GM23338 (cell line): ENCODE measurements at regions not wholly inside any gene's neighbourhood (a gene's known extent, or its start where the extent isn't known, plus 50 kb on each side); places are given as distances from the start of the nearest gene placed in this dataset.

ENCODE experiments used
- ATAC-seq: fragments of 200-7000 bp; cut with Tn5 transposase; 3 replicates; pipeline ENCODE4 v1.9.1; 2020
- DNase-seq: peaks from one replicate; pipeline ENCODE4 v3.0.0-alpha.2; 2015; ENCODE audit warnings: low spot score
- H2AFZ ChIP-seq: fragments of 200-600 bp; sonication (generic); 2 replicates; pipeline ENCODE4 v1.8.0; 2016; ENCODE audit warnings: antibody characterized with exemption, mild to moderate bottlenecking, moderate library complexity
- H3F3A ChIP-seq: fragments of 200-600 bp; sonication (generic); replicated peaks from 2 replicates; pipeline ENCODE4 v1.8.0; 2017; ENCODE audit warnings: antibody characterized with exemption, mixed run types, low read depth
- H3K27ac ChIP-seq: fragments of 200-600 bp; sonication (generic); 2 replicates; pipeline ENCODE4 v1.6.1; 2016; ENCODE audit warnings: low read depth
- H3K27me3 ChIP-seq: fragments of 200-600 bp; sonication (generic); 2 replicates; pipeline ENCODE4 v1.8.0; 2016; ENCODE audit warnings: mild to moderate bottlenecking, mixed run types, moderate library complexity; ENCODE audit not compliant: insufficient read depth
- H3K36me3 ChIP-seq: fragments of 200-600 bp; sonication (generic); 2 replicates; pipeline ENCODE4 v1.8.0; 2016; ENCODE audit warnings: mild to moderate bottlenecking; ENCODE audit not compliant: insufficient read depth
- H3K4me1 ChIP-seq: fragments of 200-600 bp; sonication (generic); 2 replicates; pipeline ENCODE4 v1.8.0; 2016; ENCODE audit warnings: mild to moderate bottlenecking, moderate library complexity; ENCODE audit not compliant: insufficient read depth
- H3K4me2 ChIP-seq: fragments of 200-600 bp; sonication (generic); 2 replicates; pipeline ENCODE4 v1.7.1; 2017; ENCODE audit warnings: mixed run types
- H3K4me3 ChIP-seq: fragments of 200-600 bp; sonication (generic); 2 replicates; pipeline ENCODE4 v1.6.1; 2016; ENCODE audit warnings: mixed run types
- H3K79me2 ChIP-seq: fragments of 200-600 bp; sonication (generic); replicated peaks from 2 replicates; pipeline ENCODE4 v1.8.0; 2017; ENCODE audit warnings: mild to moderate bottlenecking; ENCODE audit not compliant: insufficient read depth
- H3K9me2 ChIP-seq: fragments of 200-600 bp; sonication (generic); 2 replicates; pipeline ENCODE4 v1.8.0; 2017; ENCODE audit not compliant: insufficient read depth
- H4K20me1 ChIP-seq: fragments of 200-600 bp; sonication (generic); replicated peaks from 2 replicates; pipeline ENCODE4 v1.8.0; 2017; ENCODE audit warnings: mild to moderate bottlenecking; ENCODE audit not compliant: insufficient read depth
- H3K27ac Mint-ChIP-seq: 2 replicates; pipeline ENCODE4 v1.8.0; 2020; ENCODE audit warnings: inconsistent platforms, mild to moderate bottlenecking, moderate library complexity, mixed read lengths
- H3K27me3 Mint-ChIP-seq: 3 replicates; pipeline ENCODE4 v1.8.0; 2022; ENCODE audit warnings: low read depth, mild to moderate bottlenecking, moderate library complexity, mixed read lengths, inconsistent platforms; ENCODE audit not compliant: insufficient read depth, poor library complexity
- H3K36me3 Mint-ChIP-seq: 3 replicates; pipeline ENCODE4 v1.8.0; 2021; ENCODE audit warnings: low read depth, mild to moderate bottlenecking, inconsistent platforms, moderate library complexity, mixed read lengths
- H3K4me1 Mint-ChIP-seq: 3 replicates; pipeline ENCODE4 v1.8.0; 2020; ENCODE audit warnings: mild to moderate bottlenecking, inconsistent platforms, mixed read lengths
- H3K4me3 Mint-ChIP-seq: 3 replicates; pipeline ENCODE4 v1.8.0; 2021; ENCODE audit warnings: moderate library complexity, mild to moderate bottlenecking, inconsistent platforms, mixed read lengths
- H3K9me3 Mint-ChIP-seq: 3 replicates; pipeline ENCODE4 v1.8.0; 2020; ENCODE audit warnings: moderate library complexity, mild to moderate bottlenecking, inconsistent platforms, mixed read lengths
- CREB1 ChIP-seq: fragments of 250-450 bp; sonication (Bioruptor Pico); IDR thresholded peaks from 2 replicates; pipeline ENCODE4 v1.5.0; 2020; ENCODE audit warnings: low read depth, mild to moderate bottlenecking, moderate library complexity
- EZH2 ChIP-seq: fragments of 200-600 bp; sonication (generic); IDR thresholded peaks from one replicate; pipeline ENCODE4 v1.8.0; 2017; ENCODE audit warnings: antibody characterized with exemption, mild to moderate bottlenecking, low read depth; ENCODE audit not compliant: unreplicated experiment
- EZH2phosphoT487 ChIP-seq: fragments of 200-600 bp; sonication (generic); IDR thresholded peaks from one replicate; pipeline ENCODE4 v1.8.1; 2018; ENCODE audit warnings: antibody characterized with exemption; ENCODE audit not compliant: unreplicated experiment
- JUNB ChIP-seq: IDR thresholded peaks from one replicate; pipeline ENCODE4 v1.6.1; 2016; ENCODE audit warnings: antibody characterized with exemption; ENCODE audit not compliant: unreplicated experiment
- NANOG ChIP-seq: IDR thresholded peaks from 2 replicates; pipeline ENCODE4 v1.6.1; 2016; ENCODE audit warnings: antibody characterized with exemption, borderline replicate concordance
- POLR2AphosphoS5 ChIP-seq: IDR thresholded peaks from 2 replicates; pipeline ENCODE4 v1.6.1; 2016; ENCODE audit warnings: antibody characterized with exemption, low read depth
- STAT1 ChIP-seq: IDR thresholded peaks from one replicate; pipeline ENCODE4 v1.6.1; 2016; ENCODE audit warnings: antibody characterized with exemption; ENCODE audit not compliant: unreplicated experiment
- ZNF114 ChIP-seq: fragments of 250-450 bp; sonication (Bioruptor Pico); IDR thresholded peaks from 2 replicates; pipeline ENCODE4 v1.5.0; 2020; ENCODE audit warnings: mild to moderate bottlenecking, moderate library complexity
- ZNF331 ChIP-seq: fragments of 250-450 bp; sonication (Bioruptor Pico); IDR thresholded peaks from 2 replicates; pipeline ENCODE4 v1.5.0; 2020; ENCODE audit warnings: low read depth, mild to moderate bottlenecking, moderate library complexity
- TF ChIP-seq, protein P1 (sequence below): fragments of 250-450 bp; sonication (Bioruptor Pico); IDR thresholded peaks from 2 replicates; pipeline ENCODE4 v1.5.0; 2020; ENCODE audit warnings: mild to moderate bottlenecking, moderate library complexity
- TF ChIP-seq, protein P2 (sequence below): IDR thresholded peaks from one replicate; pipeline ENCODE4 v1.6.1; 2018; ENCODE audit warnings: antibody characterized with exemption; ENCODE audit not compliant: unreplicated experiment
- TF ChIP-seq, protein P3 (sequence below): IDR thresholded peaks from 2 replicates; pipeline ENCODE4 v1.6.1; 2016; ENCODE audit warnings: antibody characterized with exemption
- TF ChIP-seq, protein P4 (sequence below), 2 experiments: fragments of 200-600 bp in 1 of 2; sonication (generic) in 1 of 2; conservative IDR thresholded peaks; 2 replicates each; pipeline versions ENCODE4 v1.5.1 to v1.6.1; 2016 to 2017; ENCODE audit warnings: antibody characterized with exemption in 2 of 2, low read depth in 2 of 2, mild to moderate bottlenecking in 2 of 2, moderate library complexity in 1 of 2

DNA sequence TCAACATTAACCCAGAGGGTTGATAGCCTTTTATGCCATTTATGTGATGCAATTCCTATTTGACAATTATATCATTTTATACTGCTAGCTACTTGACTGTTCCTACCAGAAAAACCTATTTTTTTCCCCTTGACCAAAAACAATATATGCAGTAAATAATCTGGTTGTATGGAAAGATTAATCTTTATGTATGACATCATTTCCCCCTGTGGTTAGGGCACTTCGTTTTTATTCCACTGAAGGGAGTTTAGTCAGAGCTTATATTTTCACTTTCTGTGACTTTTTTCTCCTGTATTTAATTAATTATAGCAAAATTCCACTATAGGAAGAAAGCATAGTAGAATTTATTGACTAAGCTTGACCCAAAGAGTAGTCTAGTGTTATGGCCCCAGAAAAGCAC lies 107.6 kb downstream of the HAUS1 start:
- Mint-ChIP-seq H3K9me3 (no peaks in the 10 kb centered on the region), H3K4me3 (no peak overlapping the region), H3K36me3 (peaks cover 6% of the 10 kb centered on the region; the same call in 2 of the 3 replicates), H3K27me3 (no peaks in the 10 kb centered on the region), H3K27ac (no peak overlapping the region), H3K4me1 (peaks cover 5% of the 10 kb centered on the region)
- Histone ChIP-seq H3K79me2 (peaks cover 69% of the 10 kb centered on the region), H3K27ac (no peak overlapping the region), H3K4me2 (no peak overlapping the region), H3K36me3 (no peaks in the 10 kb centered on the region), H3K4me1 (no peaks in the 10 kb centered on the region), H3K9me2 (no peaks in the 10 kb centered on the region), H4K20me1 (no peaks in the 10 kb centered on the region; the same call in none of the 2 replicates), H3K4me3 (no peak overlapping the region), H3F3A (no peaks in the 10 kb centered on the region; the same call in 1 of the 2 replicates), H2AFZ (no peak overlapping the region), H3K27me3 (no peaks in the 10 kb centered on the region)
- DNase-seq = no peak
- ATAC-seq = no peak
- no peak for TF ChIP-seq EZH2
- no peak for TF ChIP-seq ZNF114
- TF ChIP-seq JUNB = no peak
- TF ChIP-seq STAT1 = no peak
- TF ChIP-seq CREB1 (CRISPR knock-in tag) = no peak
- TF ChIP-seq EZH2phosphoT487 = no peak
- TF ChIP-seq, protein P1, sequence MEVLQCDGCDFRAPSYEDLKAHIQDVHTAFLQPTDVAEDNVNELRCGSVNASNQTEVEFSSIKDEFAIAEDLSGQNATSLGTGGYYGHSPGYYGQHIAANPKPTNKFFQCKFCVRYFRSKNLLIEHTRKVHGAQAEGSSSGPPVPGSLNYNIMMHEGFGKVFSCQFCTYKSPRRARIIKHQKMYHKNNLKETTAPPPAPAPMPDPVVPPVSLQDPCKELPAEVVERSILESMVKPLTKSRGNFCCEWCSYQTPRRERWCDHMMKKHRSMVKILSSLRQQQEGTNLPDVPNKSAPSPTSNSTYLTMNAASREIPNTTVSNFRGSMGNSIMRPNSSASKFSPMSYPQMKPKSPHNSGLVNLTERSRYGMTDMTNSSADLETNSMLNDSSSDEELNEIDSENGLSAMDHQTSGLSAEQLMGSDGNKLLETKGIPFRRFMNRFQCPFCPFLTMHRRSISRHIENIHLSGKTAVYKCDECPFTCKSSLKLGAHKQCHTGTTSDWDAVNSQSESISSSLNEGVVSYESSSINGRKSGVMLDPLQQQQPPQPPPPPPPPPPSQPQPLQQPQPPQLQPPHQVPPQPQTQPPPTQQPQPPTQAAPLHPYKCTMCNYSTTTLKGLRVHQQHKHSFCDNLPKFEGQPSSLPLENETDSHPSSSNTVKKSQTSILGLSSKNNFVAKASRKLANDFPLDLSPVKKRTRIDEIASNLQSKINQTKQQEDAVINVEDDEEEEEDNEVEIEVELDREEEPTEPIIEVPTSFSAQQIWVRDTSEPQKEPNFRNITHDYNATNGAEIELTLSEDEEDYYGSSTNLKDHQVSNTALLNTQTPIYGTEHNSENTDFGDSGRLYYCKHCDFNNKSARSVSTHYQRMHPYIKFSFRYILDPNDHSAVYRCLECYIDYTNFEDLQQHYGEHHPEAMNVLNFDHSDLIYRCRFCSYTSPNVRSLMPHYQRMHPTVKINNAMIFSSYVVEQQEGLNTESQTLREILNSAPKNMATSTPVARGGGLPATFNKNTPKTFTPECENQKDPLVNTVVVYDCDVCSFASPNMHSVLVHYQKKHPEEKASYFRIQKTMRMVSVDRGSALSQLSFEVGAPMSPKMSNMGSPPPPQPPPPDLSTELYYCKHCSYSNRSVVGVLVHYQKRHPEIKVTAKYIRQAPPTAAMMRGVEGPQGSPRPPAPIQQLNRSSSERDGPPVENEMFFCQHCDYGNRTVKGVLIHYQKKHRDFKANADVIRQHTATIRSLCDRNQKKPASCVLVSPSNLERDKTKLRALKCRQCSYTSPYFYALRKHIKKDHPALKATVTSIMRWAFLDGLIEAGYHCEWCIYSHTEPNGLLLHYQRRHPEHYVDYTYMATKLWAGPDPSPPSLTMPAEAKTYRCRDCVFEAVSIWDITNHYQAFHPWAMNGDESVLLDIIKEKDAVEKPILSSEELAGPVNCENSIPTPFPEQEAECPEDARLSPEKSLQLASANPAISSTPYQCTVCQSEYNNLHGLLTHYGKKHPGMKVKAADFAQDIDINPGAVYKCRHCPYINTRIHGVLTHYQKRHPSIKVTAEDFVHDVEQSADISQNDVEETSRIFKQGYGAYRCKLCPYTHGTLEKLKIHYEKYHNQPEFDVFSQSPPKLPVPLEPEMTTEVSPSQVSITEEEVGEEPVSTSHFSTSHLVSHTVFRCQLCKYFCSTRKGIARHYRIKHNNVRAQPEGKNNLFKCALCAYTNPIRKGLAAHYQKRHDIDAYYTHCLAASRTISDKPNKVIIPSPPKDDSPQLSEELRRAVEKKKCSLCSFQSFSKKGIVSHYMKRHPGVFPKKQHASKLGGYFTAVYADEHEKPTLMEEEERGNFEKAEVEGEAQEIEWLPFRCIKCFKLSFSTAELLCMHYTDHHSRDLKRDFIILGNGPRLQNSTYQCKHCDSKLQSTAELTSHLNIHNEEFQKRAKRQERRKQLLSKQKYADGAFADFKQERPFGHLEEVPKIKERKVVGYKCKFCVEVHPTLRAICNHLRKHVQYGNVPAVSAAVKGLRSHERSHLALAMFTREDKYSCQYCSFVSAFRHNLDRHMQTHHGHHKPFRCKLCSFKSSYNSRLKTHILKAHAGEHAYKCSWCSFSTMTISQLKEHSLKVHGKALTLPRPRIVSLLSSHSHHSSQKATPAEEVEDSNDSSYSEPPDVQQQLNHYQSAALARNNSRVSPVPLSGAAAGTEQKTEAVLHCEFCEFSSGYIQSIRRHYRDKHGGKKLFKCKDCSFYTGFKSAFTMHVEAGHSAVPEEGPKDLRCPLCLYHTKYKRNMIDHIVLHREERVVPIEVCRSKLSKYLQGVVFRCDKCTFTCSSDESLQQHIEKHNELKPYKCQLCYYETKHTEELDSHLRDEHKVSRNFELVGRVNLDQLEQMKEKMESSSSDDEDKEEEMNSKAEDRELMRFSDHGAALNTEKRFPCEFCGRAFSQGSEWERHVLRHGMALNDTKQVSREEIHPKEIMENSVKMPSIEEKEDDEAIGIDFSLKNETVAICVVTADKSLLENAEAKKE (CRISPR knock-in tag) = no peak
- TF ChIP-seq NANOG = no peak
- TF ChIP-seq, protein P2, sequence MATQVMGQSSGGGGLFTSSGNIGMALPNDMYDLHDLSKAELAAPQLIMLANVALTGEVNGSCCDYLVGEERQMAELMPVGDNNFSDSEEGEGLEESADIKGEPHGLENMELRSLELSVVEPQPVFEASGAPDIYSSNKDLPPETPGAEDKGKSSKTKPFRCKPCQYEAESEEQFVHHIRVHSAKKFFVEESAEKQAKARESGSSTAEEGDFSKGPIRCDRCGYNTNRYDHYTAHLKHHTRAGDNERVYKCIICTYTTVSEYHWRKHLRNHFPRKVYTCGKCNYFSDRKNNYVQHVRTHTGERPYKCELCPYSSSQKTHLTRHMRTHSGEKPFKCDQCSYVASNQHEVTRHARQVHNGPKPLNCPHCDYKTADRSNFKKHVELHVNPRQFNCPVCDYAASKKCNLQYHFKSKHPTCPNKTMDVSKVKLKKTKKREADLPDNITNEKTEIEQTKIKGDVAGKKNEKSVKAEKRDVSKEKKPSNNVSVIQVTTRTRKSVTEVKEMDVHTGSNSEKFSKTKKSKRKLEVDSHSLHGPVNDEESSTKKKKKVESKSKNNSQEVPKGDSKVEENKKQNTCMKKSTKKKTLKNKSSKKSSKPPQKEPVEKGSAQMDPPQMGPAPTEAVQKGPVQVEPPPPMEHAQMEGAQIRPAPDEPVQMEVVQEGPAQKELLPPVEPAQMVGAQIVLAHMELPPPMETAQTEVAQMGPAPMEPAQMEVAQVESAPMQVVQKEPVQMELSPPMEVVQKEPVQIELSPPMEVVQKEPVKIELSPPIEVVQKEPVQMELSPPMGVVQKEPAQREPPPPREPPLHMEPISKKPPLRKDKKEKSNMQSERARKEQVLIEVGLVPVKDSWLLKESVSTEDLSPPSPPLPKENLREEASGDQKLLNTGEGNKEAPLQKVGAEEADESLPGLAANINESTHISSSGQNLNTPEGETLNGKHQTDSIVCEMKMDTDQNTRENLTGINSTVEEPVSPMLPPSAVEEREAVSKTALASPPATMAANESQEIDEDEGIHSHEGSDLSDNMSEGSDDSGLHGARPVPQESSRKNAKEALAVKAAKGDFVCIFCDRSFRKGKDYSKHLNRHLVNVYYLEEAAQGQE = no peak
- TF ChIP-seq, protein P3, sequence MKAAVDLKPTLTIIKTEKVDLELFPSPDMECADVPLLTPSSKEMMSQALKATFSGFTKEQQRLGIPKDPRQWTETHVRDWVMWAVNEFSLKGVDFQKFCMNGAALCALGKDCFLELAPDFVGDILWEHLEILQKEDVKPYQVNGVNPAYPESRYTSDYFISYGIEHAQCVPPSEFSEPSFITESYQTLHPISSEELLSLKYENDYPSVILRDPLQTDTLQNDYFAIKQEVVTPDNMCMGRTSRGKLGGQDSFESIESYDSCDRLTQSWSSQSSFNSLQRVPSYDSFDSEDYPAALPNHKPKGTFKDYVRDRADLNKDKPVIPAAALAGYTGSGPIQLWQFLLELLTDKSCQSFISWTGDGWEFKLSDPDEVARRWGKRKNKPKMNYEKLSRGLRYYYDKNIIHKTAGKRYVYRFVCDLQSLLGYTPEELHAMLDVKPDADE = no peak
- TF ChIP-seq, protein P4, sequence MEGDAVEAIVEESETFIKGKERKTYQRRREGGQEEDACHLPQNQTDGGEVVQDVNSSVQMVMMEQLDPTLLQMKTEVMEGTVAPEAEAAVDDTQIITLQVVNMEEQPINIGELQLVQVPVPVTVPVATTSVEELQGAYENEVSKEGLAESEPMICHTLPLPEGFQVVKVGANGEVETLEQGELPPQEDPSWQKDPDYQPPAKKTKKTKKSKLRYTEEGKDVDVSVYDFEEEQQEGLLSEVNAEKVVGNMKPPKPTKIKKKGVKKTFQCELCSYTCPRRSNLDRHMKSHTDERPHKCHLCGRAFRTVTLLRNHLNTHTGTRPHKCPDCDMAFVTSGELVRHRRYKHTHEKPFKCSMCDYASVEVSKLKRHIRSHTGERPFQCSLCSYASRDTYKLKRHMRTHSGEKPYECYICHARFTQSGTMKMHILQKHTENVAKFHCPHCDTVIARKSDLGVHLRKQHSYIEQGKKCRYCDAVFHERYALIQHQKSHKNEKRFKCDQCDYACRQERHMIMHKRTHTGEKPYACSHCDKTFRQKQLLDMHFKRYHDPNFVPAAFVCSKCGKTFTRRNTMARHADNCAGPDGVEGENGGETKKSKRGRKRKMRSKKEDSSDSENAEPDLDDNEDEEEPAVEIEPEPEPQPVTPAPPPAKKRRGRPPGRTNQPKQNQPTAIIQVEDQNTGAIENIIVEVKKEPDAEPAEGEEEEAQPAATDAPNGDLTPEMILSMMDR (conservative IDR thresholded peaks at IDR 0.05; ENCODE audit: low read depth in 2 of 2) = no peak
- no peak for TF ChIP-seq POLR2AphosphoS5
- no peak for TF ChIP-seq ZNF331 (CRISPR knock-in tag)
